ENCODE measurements at regions not wholly inside any gene's neighbourhood (a gene's known extent, or its start where the extent isn't known, plus 50 kb on each side); places are given as distances from the start of the nearest gene placed in this dataset.
A peak's percentile ranks its signal among the peaks of the same experiment; 100 is the strongest.

DNA sequence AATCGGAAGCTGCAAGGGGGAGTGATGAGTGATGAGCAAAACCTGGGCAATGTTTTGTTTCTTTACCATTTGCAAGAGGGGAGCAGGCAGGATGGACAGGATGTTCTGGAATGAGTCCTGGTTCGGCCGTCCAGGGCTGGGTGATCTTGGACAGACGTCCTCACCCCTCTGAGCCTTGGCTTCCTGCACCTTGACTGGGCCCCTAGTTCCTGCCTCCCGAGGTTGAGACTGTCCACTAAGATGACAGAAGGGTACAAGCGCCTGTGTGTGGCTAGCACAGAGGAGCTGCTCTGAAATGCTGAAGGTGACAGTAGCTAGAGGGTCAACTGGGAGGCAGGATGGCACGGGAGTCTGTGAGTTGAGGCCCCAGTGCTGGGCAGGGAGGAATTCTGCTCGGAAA is 306.2 kb downstream of the MN1 start:
- Histone ChIP-seq H3K4me1 (ENCODE audit: control insufficient read depth in 2 of 3, insufficient read depth in 2 of 3, low read depth in 1 of 3, low read length in 3 of 3) (no peaks in the 10 kb centered on the region), H3K9me3 (ENCODE audit: control insufficient read depth in 2 of 3, insufficient read depth in 1 of 3, low read length in 3 of 3) (peaks cover 0 to 6% (median 0%) of the 10 kb centered on the region in 3 donors), H3K27me3 (ENCODE audit: control insufficient read depth, insufficient read depth, low read length) (no peaks in the 10 kb centered on the region), H3K36me3 (ENCODE audit: control insufficient read depth in 2 of 3, insufficient read depth in 3 of 3, low read length in 3 of 3) (no peaks in the 10 kb centered on the region), H3K9ac (ENCODE audit: low read length in 3 of 3) (no peak overlapping the region), H3K4me3 (ENCODE audit: low read length in 3 of 3) (no peak overlapping the region), H3K27ac (ENCODE audit: low read depth in 2 of 2, low read length in 2 of 2) (no peak overlapping the region)
- TF ChIP-seq CTCF (IDR thresholded peaks at IDR 0.05; ENCODE audit: borderline replicate concordance, extremely low read depth, insufficient read depth) = no peak
- FAIRE-seq (no peak), DNase-seq (no peak)
- intact Hi-C loops (cut with DNase I) = no loop called here

GRCh38 chr22:27499121-27499520 is 302.4 kb downstream of the MN1 start:
- no peak for FAIRE-seq
- Histone ChIP-seq H3K9ac (ENCODE audit: low read length in 3 of 3) (no peak overlapping the region), H3K36me3 (ENCODE audit: control insufficient read depth in 2 of 3, insufficient read depth in 3 of 3, low read length in 3 of 3) (no peaks in the 10 kb centered on the region), H3K27me3 (ENCODE audit: control insufficient read depth, insufficient read depth, low read length) (no peaks in the 10 kb centered on the region), H3K4me1 (ENCODE audit: control insufficient read depth in 2 of 3, insufficient read depth in 2 of 3, low read depth in 1 of 3, low read length in 3 of 3) (no peaks in the 10 kb centered on the region), H3K4me3 (ENCODE audit: low read length in 3 of 3) (no peak overlapping the region), H3K9me3 (ENCODE audit: control insufficient read depth in 2 of 3, insufficient read depth in 1 of 3, low read length in 3 of 3) (no peaks in the 10 kb centered on the region), H3K27ac (ENCODE audit: low read depth in 2 of 2, low read length in 2 of 2) (no peak overlapping the region)
- DNase-seq = no peak
- intact Hi-C loops (cut with DNase I) = no loop called here
- TF ChIP-seq CTCF (IDR thresholded peaks at IDR 0.05; ENCODE audit: borderline replicate concordance, extremely low read depth, insufficient read depth) = no peak

DNA sequence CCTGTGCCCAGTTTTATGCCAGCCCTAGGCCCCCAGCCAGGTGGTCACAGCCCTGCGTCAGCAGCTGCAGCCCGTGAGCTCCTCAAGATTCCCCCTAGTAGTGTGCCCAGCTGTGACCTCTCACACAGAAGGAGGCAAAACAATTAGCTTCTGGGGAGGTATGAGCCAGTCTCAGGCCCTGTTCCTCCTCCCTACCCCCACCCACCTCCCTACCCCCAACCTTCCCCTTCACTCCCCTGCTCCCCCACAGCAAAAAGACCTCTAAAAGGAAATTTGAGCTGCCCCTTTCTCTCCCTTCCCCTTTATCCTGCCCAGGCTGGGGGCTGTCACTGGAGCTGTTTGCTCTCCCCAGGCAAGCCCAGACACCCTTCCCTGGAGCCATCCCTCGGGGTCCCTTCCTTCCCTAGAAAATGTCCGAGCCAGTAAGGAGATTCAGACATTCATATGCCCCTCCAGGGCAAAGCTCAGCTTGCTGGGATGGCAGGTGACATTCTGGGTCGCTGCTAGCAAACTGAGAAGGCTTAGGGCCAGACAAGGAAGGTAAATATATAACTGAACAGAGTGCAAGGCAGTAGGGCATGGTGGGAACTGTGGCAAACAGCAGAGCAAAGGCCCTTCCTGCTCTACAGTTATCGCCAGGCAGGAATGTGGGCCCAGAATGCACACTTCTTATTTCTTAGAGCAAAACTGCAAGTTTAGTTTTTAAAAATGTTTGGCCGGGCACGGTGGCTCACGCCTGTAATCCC is 300.2 kb downstream of the MN1 start:
- H3K36me3 ChIP-seq (ENCODE audit: control insufficient read depth in 2 of 3, insufficient read depth in 3 of 3, low read length in 3 of 3) = no peaks in the 10 kb centered on the region
- DNase-seq (peak in 4 of 5 donors; percentile 57 to 70 (median 64)), FAIRE-seq (no peak)
- no peaks in the 10 kb centered on the region for H3K4me1 ChIP-seq (ENCODE audit: control insufficient read depth in 2 of 3, insufficient read depth in 2 of 3, low read depth in 1 of 3, low read length in 3 of 3)
- no peak overlapping the region for H3K9ac ChIP-seq (ENCODE audit: low read length in 3 of 3)
- no peak overlapping the region for H3K27ac ChIP-seq (ENCODE audit: low read depth in 2 of 2, low read length in 2 of 2)
- no peak overlapping the region for H3K4me3 ChIP-seq (ENCODE audit: low read length in 3 of 3)
- intact Hi-C loops (cut with DNase I) = no loop called here
- no peaks in the 10 kb centered on the region for H3K9me3 ChIP-seq (ENCODE audit: control insufficient read depth in 2 of 3, insufficient read depth in 1 of 3, low read length in 3 of 3)
- TF ChIP-seq CTCF (IDR thresholded peaks at IDR 0.05; ENCODE audit: borderline replicate concordance, extremely low read depth, insufficient read depth) = no peak
- H3K27me3 ChIP-seq (ENCODE audit: control insufficient read depth, insufficient read depth, low read length) = no peaks in the 10 kb centered on the region

- no peak overlapping the region for H3K4me3 ChIP-seq (ENCODE audit: low read length in 3 of 3)
- H3K9ac ChIP-seq (ENCODE audit: low read length in 3 of 3) = no peak overlapping the region
- no peak overlapping the region for H3K27ac ChIP-seq (ENCODE audit: low read depth in 2 of 2, low read length in 2 of 2)
- no peaks in the 10 kb centered on the region for H3K36me3 ChIP-seq (ENCODE audit: control insufficient read depth in 2 of 3, insufficient read depth in 3 of 3, low read length in 3 of 3)
- TF ChIP-seq CTCF (IDR thresholded peaks at IDR 0.05; ENCODE audit: borderline replicate concordance, extremely low read depth, insufficient read depth) = no peak
- H3K4me1 ChIP-seq (ENCODE audit: control insufficient read depth in 2 of 3, insufficient read depth in 2 of 3, low read depth in 1 of 3, low read length in 3 of 3) = no peaks in the 10 kb centered on the region
- intact Hi-C loops (cut with DNase I) = no loop called here
- no peak for FAIRE-seq
- H3K27me3 ChIP-seq (ENCODE audit: control insufficient read depth, insufficient read depth, low read length) = no peaks in the 10 kb centered on the region
- no peak for DNase-seq
- H3K9me3 ChIP-seq (ENCODE audit: control insufficient read depth in 2 of 3, insufficient read depth in 1 of 3, low read length in 3 of 3) = no peaks in the 10 kb centered on the region
These were observed 299.2 kb downstream of the MN1 start for GRCh38 chr22:27502327-27502726.

Data from kidney (tissue), 13 donors.